ENCODE measurements at regions not wholly inside any gene's neighbourhood (a gene's known extent, or its start where the extent isn't known, plus 50 kb on each side); places are given as distances from the start of the nearest gene placed in this dataset.

GRCh38 chr9:81759680-81760215 is 70.4 kb upstream of the TLE1 start:
- POLR2A ChIA-PET, result no interaction called here
- CTCF ChIA-PET, result no interaction called here
- TF ChIP-seq TARDBP (IDR thresholded peaks at IDR 0.05) (no peak), BHLHE40 (IDR thresholded peaks at IDR 0.05; ENCODE audit: borderline replicate concordance) (no peak), ELF4 (IDR thresholded peaks at IDR 0.05) (no peak), FOXA1 (IDR thresholded peaks at IDR 0.05) (no peak), HDGF (IDR thresholded peaks at IDR 0.05; ENCODE audit: borderline replicate concordance) (no peak), SUZ12 (IDR thresholded peaks at IDR 0.05) (no peak), LEF1 (IDR thresholded peaks at IDR 0.05; ENCODE audit: borderline replicate concordance) (no peak), L3MBTL2 (conservative IDR thresholded peaks at IDR 0.05) (no peak), CTBP1 (IDR thresholded peaks at IDR 0.05; ENCODE audit: borderline replicate concordance) (no peak), NFRKB (IDR thresholded peaks at IDR 0.05) (no peak), SP1 (IDR thresholded peaks at IDR 0.05) (no peak), FOXM1 (IDR thresholded peaks at IDR 0.05; ENCODE audit: borderline replicate concordance) (no peak), FOXK2 (IDR thresholded peaks at IDR 0.05) (no peak), ARNT (IDR thresholded peaks at IDR 0.05) (no peak), ZNF384 (IDR thresholded peaks at IDR 0.05) (no peak)
- TF ChIP-seq, protein P1, sequence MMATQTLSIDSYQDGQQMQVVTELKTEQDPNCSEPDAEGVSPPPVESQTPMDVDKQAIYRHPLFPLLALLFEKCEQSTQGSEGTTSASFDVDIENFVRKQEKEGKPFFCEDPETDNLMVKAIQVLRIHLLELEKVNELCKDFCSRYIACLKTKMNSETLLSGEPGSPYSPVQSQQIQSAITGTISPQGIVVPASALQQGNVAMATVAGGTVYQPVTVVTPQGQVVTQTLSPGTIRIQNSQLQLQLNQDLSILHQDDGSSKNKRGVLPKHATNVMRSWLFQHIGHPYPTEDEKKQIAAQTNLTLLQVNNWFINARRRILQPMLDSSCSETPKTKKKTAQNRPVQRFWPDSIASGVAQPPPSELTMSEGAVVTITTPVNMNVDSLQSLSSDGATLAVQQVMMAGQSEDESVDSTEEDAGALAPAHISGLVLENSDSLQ (IDR thresholded peaks at IDR 0.05), result no peak
- DNase-seq (ENCODE audit: extremely low spot score), result no peak

- ChIA-PET POLR2A (no interaction called here), CTCF (no interaction called here)
- no peak for TF ChIP-seq FOXK2 (IDR thresholded peaks at IDR 0.05)
- no peak for TF ChIP-seq ARNT (IDR thresholded peaks at IDR 0.05)
- no peak for TF ChIP-seq SUZ12 (IDR thresholded peaks at IDR 0.05)
- no peak for TF ChIP-seq ELF4 (IDR thresholded peaks at IDR 0.05)
- TF ChIP-seq FOXA1 (IDR thresholded peaks at IDR 0.05), result no peak
- no peak for TF ChIP-seq SP1 (IDR thresholded peaks at IDR 0.05)
- TF ChIP-seq TARDBP (IDR thresholded peaks at IDR 0.05), result no peak
- TF ChIP-seq LEF1 (IDR thresholded peaks at IDR 0.05; ENCODE audit: borderline replicate concordance), result no peak
- no peak for DNase-seq (ENCODE audit: extremely low spot score)
These were observed 78.6 kb upstream of the TLE1 start for GRCh38 chr9:81767921-81768320.

DNA sequence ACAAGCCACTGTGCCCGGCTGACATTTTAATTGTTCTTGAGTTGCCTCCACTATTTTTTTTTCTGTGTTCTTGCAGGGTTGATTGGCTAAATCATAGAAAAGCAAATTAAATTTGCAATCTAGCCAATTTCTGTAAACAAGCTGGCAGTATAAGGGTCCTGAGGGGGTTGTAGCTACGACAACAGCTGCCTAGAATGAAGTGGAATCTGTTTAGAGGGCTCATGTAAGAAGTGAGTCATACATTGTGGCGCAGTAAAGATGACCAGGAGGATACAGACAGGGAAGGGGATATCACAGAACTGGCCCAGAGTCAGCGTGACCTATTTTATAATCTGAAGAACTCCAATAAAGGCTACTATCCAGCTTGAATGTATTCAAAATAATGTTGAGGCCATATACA is 82.2 kb upstream of the TLE1 start:
- TF ChIP-seq, protein P1 (IDR thresholded peaks at IDR 0.05), result no peak
- TF ChIP-seq HDGF (IDR thresholded peaks at IDR 0.05; ENCODE audit: borderline replicate concordance), result no peak
- TF ChIP-seq TARDBP (IDR thresholded peaks at IDR 0.05), result no peak
- no peak for TF ChIP-seq FOXK2 (IDR thresholded peaks at IDR 0.05)
- no peak for TF ChIP-seq LEF1 (IDR thresholded peaks at IDR 0.05; ENCODE audit: borderline replicate concordance)
- ChIA-PET POLR2A (no interaction called here), CTCF (no interaction called here)
- DNase-seq (ENCODE audit: extremely low spot score), result no peak

GRCh38 chr9:81772144-81772543 is 82.8 kb upstream of the TLE1 start:
- CTCF ChIA-PET, result no interaction called here
- no peak for DNase-seq (ENCODE audit: extremely low spot score)
- POLR2A ChIA-PET, result no interaction called here
- TF ChIP-seq, protein P1 (IDR thresholded peaks at IDR 0.05), result no peak
- TF ChIP-seq BHLHE40 (IDR thresholded peaks at IDR 0.05; ENCODE audit: borderline replicate concordance), result no peak
- TF ChIP-seq ARNT (IDR thresholded peaks at IDR 0.05), result no peak
- no peak for TF ChIP-seq FOXA1 (IDR thresholded peaks at IDR 0.05)
- TF ChIP-seq TARDBP (IDR thresholded peaks at IDR 0.05), result no peak
- no peak for TF ChIP-seq ZNF384 (IDR thresholded peaks at IDR 0.05)
- TF ChIP-seq L3MBTL2 (conservative IDR thresholded peaks at IDR 0.05), result no peak
- no peak for TF ChIP-seq SP1 (IDR thresholded peaks at IDR 0.05)

GRCh38 chr9:81776390-81776789 is 87.0 kb upstream of the TLE1 start:
- CTCF ChIA-PET, result no interaction called here

DNA sequence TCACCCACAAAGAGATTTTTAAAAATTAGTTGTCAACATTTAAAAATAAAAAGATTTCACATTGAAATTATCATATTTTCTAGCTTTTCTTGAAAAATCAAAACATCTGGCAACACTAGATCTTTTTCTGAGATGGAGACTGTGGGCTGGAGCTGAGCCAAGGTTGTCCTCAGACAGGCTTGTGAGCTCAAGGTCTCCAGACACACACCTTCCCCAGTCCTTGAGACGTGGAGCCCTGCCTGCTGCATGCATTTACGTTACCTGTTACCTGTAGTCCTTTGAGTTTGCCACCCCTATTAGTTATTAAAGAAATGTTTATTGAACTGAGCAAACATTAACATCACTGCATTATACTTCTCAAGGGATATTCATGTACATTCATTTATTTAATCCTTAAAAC is 87.5 kb upstream of the TLE1 start:
- no peak for TF ChIP-seq NFRKB (IDR thresholded peaks at IDR 0.05)
- TF ChIP-seq TARDBP (IDR thresholded peaks at IDR 0.05), result no peak
- no peak for TF ChIP-seq CTBP1 (IDR thresholded peaks at IDR 0.05; ENCODE audit: borderline replicate concordance)
- no peak for TF ChIP-seq SUZ12 (IDR thresholded peaks at IDR 0.05)
- no peak for TF ChIP-seq ZNF384 (IDR thresholded peaks at IDR 0.05)
- TF ChIP-seq BHLHE40 (IDR thresholded peaks at IDR 0.05; ENCODE audit: borderline replicate concordance), result no peak
- no peak for TF ChIP-seq LEF1 (IDR thresholded peaks at IDR 0.05; ENCODE audit: borderline replicate concordance)
- TF ChIP-seq ARNT (IDR thresholded peaks at IDR 0.05), result no peak
- no peak for TF ChIP-seq FOXA1 (IDR thresholded peaks at IDR 0.05)
- no peak for TF ChIP-seq HDGF (IDR thresholded peaks at IDR 0.05; ENCODE audit: borderline replicate concordance)
- no peak for TF ChIP-seq L3MBTL2 (conservative IDR thresholded peaks at IDR 0.05)
- TF ChIP-seq FOXK2 (IDR thresholded peaks at IDR 0.05), result no peak
- no peak for TF ChIP-seq FOXM1 (IDR thresholded peaks at IDR 0.05; ENCODE audit: borderline replicate concordance)
- CTCF ChIA-PET, result no interaction called here
- DNase-seq (ENCODE audit: extremely low spot score), result no peak
- POLR2A ChIA-PET, result interaction anchor here (0.7 kb wide), 1 partner anchor 10 kb away, joined by 3 read pairs; no protein-coding TSS in a partner anchor

More at GRCh38 chr9:81776390-81776789, 87.0 kb upstream of the TLE1 start:
- TF ChIP-seq NFRKB (IDR thresholded peaks at IDR 0.05) (no peak), FOXK2 (IDR thresholded peaks at IDR 0.05) (no peak), FOXM1 (IDR thresholded peaks at IDR 0.05; ENCODE audit: borderline replicate concordance) (no peak), CTBP1 (IDR thresholded peaks at IDR 0.05; ENCODE audit: borderline replicate concordance) (no peak), ZNF384 (IDR thresholded peaks at IDR 0.05) (no peak), ELF4 (IDR thresholded peaks at IDR 0.05) (no peak), LEF1 (IDR thresholded peaks at IDR 0.05; ENCODE audit: borderline replicate concordance) (no peak), ARNT (IDR thresholded peaks at IDR 0.05) (no peak)
- POLR2A ChIA-PET, result interaction anchor here (0.7 kb wide), 1 partner anchor 10 kb away, joined by 3 read pairs; no protein-coding TSS in a partner anchor
- DNase-seq (ENCODE audit: extremely low spot score), result no peak

Data from HEK293T (cell line).